ENCODE measurements at regions not wholly inside any gene's neighbourhood (a gene's known extent, or its start where the extent isn't known, plus 50 kb on each side); places are given as distances from the start of the nearest gene placed in this dataset.
"Not testable (repeated sequence)": the region's sequence is repeated elsewhere in the genome, so short reads cannot be mapped to it uniquely, and the experiment has no call there.

DNA sequence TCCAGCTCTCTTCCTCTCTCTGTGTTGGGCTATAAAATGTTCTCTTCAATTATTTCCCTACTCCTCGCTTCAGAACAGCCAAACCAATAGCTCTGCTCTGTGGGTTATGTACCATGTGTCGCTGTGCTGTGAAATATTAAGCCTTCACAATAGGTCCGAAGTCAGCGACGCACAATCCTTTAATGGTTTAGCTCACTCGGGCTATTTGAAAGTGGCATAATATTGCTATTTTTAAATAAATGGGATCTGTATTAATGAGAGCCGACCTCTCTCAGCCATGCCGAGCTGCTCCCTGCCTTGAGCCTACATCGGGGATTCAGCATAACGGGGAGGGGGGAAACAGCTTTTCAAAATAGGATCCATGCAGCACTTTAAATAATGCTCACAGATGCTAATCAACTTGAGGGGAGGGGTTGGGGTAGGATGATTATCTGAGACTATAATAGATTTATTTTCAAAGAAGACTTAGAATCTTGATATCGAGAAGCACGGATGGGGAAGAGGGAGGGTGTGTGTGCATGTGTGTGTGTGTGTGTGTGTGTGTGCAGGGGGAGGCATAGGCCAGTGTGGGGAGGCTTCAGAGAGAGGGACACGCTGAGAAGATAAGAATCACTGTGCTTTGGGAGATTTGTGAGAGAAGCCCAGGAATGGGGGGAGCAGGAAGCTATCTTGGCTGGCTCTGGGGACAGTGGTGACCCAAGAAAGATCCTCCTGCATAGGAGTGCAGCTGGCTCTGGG, 271.5 kb downstream of the NXPE2 start:
- no peak for DNase-seq

DNA sequence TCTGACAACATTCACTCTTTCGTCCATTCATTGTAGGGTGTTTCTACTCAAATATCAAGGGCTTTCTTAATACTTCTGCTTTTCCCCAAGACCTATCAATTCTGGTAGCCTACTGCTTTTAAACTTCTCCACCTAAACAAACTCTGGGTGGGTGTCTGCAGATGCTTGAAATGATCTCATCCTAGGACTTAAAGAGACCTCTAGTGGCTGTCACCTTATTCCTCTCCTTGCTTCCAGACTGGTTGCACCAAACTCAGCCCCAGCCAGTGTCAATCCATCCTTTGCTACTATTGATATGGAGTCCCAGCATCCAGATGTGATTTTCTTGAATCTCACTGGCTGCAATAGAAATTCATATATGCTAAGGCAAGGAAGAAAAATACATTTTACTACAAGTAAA, 274.7 kb downstream of the NXPE2 start:
- peak; percentile 40 for DNase-seq

GRCh38 chr11:114955923-114956322, 277.6 kb downstream of the NXPE2 start:
- DNase-seq, result no peak

GRCh38 chr11:114956566-114956965, 278.2 kb downstream of the NXPE2 start:
- DNase-seq, result no peak

DNA sequence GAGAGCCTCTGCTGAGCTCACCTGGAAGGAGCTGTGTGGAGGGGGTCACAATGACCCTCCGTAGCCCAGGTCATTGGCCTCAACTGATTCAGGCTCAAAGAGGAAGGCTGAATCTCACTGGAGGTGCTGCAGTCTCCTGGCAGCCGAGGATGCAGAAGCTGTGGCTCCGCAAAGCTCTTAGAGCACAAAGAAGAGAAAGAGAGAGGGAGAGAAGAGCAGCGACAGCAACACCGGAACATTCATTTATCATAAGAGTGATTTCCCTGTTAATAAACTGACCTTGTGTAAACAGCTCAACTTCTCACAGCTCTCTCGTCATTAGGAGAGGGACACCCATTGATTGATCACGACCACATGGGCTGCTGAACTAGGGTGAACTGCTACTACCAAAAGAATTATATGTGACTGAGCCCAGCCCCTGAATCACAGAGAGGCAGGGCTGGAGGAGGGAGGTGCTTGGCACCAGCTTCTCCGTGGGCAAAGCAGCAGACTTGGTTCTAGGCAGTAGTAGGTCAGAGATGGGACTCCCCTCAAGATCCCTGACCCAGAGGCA, 281.7 kb downstream of the NXPE2 start:
- DNase-seq, result no peak

- DNase-seq, result not testable (repeated sequence)
These were observed 282.5 kb downstream of the NXPE2 start for GRCh38 chr11:114960819-114961218.

GRCh38 chr11:114964676-114965214, 286.4 kb downstream of the NXPE2 start:
- no peak for DNase-seq

- no peak for DNase-seq
These were observed 292.8 kb downstream of the NXPE2 start for GRCh38 chr11:114970927-114971645.

- DNase-seq, result no peak
These were observed 293.8 kb downstream of the NXPE2 start for GRCh38 chr11:114972105-114972504.

GRCh38 chr11:114977651-114978050, 299.3 kb downstream of the NXPE2 start:
- DNase-seq, result peak; percentile 32

DNA sequence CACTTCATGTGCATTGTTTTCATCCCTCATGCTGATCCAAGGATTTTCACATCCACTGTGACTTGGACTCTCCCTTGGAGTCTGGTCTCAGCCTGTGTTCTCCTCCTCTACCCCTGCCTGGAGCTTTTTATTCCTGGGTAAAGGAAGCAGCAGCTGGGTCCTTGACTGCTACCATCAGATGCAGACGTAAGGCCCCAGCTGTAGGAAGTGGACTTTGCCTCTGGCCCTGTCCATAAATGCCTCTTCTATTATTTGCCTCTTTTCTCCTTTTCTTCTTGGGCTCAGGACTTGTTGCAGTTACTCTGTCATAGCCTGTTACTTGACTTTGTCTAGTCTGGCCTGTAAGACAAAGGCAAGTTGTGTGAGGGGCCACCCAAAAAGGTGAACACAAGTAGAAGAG, 303.8 kb downstream of the NXPE2 start:
- DNase-seq, result no peak

GRCh38 chr11:114984611-114985163, 306.4 kb downstream of the NXPE2 start:
- no peak for DNase-seq

DNA sequence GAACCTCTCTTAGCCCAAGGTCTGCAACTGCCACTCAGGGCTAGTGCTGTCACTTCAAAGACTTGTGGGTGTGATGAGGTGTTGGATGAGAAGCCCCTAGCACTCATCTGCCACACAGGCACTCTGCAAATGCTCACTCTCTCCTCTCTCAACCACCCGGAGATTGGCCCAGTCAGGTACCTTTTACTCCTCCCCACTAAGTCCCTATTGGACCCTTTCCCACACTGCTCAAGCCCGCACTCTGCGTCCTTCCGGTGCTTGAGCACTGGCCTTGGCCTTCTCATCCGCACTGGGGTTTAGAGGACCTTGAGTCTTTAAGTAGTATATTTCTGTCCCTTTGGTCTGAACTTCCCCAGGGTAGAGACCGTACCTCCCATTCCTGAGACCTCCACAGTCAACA, 308.0 kb downstream of the NXPE2 start:
- no peak for DNase-seq

DNA sequence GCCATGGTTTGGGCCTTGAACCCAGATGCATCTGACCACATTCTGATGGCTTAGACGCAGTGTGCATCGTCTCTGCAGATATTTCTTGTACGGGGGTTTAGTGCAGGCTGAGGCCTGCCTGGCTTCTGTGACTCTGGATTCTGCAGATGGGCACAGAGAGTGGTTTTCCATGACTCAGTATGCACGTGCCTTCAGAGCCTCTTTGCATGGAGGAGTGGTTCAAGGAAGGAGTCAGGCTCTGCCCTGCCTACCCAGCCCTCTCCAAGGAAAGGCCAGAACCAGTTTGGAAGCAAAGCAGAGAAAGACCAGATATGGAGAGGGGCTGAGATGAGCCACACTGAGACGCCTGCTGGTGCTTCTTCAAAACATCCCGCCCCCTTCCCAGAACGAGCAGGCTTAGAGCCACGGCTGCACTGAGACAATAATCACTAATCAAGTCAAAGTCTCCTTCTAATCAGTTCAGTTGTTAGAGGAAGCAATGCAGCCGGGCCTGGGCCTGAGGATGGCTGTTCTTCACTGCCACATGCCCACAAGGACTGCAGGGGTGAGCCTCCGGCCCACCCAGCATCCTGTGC, 308.9 kb downstream of the NXPE2 start:
- no peak for DNase-seq

DNA sequence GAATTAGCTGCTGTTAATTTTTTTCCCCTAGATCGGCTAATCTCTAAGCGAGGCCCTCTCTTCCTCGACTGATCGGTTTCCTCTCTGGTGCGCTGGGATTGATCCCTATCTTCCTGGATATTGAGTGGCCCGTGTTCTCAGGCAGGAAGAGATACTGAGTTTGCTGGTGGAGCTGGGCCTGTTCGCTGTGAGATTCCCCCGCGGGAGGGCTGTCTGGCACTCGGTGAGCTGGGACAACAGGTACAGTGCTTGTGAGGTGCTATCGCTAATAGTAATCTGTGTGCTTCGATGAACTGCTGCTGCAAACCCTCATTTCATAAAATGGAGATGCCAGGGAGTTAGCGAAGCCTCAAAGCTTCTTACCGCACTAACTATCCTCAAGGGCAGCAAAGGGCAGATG, 310.3 kb downstream of the NXPE2 start:
- no peak for DNase-seq

DNA sequence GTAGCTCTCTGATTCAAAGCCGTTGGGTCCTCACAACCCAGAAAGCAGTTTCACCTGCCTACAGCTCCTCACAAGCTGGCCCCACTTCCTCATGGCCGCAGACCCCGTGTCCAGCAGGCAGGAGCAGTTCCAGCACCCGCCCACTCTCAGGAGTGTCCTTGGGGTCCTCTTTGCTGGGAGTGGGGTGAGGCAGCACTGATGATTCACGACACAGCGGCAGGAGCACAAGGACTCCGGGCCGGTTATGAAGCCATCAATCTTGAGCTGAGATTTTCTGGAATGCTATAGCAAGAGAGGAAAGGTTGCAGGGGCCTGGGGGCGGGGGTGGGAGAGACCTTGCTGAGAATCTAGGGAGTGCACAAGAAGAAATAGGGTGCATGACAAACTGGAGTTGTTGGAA, 311.2 kb downstream of the NXPE2 start:
- DNase-seq, result no peak

DNA sequence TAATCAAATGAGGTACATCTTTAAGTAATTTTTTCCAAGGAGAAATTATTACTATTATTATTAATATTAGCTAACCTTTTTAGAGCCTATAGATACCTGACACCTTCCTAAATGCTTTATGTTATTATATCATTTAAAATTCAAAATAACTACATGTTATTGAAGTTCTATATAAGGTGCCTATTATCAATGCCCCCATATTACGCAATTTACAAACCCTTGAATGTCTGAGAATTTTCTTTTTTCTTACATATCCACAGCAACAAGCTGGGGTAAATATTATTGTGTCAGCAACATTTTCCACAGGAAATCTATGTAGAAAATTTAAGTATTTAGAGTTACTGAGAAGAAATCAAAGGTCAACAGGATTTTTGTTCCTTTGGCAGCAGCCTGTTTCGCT, 327.3 kb downstream of the NXPE2 start:
- DNase-seq, result no peak

- DNase-seq, result no peak
These were observed 329.5 kb downstream of the NXPE2 start for GRCh38 chr11:115007851-115008250.

- DNase-seq, result no peak
These were observed 330.5 kb downstream of the NXPE2 start for GRCh38 chr11:115008799-115009198.

- DNase-seq, result no peak
These were observed 339.2 kb downstream of the NXPE2 start for GRCh38 chr11:115017529-115017928.

DNA sequence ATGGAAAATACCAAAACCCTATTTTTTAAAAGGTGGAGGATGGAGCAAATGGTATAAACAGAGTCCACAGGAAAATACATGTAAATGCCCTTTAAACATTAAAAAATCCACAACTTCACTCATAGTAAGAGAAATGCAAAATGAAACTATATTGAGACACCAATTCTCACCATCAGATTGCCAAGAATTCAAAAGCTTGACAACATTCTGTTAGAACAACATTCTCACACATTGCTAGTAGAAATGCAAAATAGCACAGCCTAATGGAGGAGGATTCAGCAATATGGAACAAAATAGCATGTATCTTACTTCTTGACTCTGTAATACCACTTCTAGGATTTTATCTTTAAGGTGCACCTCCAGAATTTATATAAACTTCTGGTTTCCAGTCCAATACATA, 351.8 kb downstream of the NXPE2 start:
- no peak for DNase-seq

DNA sequence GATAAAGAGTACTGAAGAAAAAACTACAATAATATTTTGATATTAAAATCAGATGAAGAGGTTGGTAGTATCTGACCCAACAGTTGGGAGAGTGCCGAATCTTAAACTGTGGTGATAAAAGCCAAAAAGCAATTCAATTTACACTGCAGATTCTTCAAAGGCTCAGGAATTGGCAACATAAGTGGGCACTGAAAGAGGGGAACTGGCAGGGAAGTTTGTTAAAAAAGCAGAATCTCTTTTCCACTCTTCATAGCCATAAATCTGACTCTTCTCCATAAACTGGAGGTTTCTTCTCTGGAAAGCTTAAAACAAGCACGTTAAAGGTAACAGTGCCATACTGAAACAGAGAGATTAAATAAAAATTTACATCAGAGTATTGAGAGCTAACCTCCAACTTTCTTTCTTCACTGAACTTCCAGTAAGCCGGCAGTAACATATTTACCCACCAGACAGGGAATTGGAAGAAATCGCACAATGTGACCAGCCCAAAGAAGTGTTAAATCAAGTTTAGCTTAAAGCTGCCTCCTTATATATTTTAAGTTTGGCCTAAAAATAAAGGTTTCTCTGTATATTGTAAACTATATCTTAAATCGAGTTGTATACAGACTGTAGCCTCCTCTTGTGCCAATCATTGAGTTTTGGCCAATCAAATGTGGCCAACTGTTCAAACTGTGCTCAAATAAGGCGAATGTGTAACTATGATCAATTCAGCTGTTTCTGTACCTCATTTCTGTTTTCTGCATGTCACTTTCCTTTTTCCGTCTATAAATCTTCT, 358.3 kb downstream of the NXPE2 start:
- DNase-seq, result no peak

GRCh38 chr11:115042002-115042401, 363.7 kb downstream of the NXPE2 start:
- no peak for DNase-seq

Data from DMS153 (cell line).